ENCODE measurements at regions not wholly inside any gene's neighbourhood (a gene's known extent, or its start where the extent isn't known, plus 50 kb on each side); places are given as distances from the start of the nearest gene placed in this dataset.

DNA sequence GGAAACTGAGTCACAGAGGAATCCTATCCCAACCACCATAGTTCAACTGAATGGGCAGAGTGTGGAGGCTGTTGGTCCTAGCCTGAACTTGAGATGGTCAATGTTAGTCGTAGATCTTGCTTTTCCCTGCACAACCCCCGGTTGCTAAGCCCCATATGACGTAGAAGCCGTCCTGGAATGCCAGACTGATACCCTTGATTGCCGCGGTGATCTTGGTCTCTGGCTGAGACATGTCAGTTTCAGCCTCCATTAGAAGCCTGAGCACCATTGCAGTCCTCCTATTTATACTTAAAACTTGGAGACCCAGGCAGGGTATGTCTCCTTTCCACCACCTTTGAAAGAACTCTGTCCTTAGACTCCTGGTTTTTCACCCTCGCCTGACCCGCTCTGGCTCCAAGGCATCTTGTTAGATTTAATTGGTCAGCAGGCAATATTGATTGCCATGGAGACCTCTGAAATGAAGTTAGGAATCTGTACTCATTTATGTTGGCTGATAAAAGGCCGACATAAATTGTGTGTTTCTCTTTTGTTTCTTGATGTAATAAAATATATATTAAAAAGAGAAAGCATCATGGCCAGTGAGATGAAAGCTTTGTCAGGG lies 53.4 kb downstream of the RPLP1 start:
- no peak for DNase-seq

DNA sequence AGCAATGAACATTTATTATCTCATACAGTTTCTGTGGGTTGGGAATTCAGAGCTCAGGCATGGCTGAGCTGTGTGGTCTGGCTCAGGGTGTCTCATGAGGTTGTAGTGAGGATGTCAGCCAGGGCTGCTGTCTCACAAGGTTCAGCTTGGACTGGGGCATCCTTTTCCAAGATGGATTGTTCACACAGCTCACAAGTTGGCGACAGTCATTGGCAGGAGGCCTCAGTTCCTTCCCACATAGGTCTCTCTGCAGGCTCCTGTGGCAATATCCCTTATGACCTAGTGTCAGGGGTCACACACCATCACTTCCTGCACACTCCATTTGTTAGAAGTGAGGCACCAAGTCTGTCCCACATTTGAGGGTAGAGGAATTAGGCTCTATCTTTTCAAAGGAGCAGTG lies 56.0 kb downstream of the RPLP1 start:
- no peak for DNase-seq

DNA sequence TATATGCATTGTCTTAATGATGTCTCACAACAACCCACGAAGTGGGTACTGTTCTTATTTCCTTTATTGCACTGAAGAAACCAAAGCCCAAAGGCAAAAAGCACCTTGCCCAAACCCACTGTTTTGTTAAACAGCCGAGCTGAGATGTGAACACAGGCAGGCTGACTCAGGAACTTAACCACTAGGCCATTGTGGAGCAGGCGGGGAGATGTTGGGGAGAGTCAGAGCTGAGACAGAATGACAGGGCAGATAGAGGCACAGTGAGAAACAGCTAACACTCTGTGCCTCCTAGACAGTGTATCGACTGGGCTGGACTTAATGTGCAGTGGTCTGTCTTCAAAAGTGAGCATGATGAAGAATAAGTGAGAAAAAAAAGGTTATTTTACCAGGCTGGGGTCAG lies 56.5 kb downstream of the RPLP1 start:
- peak in 1 of 2 experiments; percentile 33 for DNase-seq

DNA sequence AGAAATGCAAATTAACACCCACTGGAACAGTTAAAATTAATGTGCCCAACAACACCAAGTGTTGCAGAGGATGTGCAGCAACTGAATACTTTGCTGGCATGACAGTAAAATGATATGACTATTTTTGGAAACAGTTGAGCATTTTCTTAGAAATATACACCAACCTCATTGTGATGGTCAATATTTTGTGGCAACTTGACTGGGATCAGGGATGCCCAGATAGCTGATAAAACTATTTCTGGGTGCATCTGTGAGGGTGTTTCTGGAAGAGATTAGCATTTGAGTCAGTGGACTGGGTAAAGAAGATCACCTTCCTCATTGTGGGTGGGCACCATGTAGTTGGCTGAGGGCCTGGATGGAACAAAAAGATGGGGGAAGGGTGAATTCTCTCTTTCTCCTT lies 57.9 kb downstream of the RPLP1 start:
- DNase-seq: no peak

DNA sequence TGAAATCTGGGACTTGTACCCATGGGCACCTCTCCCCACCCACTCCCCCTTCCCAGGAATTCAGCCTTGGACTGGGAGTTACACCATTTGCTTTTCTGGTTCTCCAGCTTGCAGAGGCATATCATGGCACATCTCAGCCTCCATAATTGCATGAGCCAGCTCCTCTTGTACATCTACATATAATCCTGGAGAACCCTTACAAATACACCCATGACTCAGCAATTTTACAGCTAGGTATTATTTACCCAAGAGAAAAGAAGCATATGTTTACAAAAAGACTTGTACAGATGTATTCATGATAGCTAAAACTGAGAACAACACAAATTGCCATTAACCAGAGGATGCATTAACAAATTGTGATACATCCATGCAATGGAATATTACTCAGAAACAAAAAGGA lies 58.4 kb downstream of the RPLP1 start:
- DNase-seq: no peak

DNA sequence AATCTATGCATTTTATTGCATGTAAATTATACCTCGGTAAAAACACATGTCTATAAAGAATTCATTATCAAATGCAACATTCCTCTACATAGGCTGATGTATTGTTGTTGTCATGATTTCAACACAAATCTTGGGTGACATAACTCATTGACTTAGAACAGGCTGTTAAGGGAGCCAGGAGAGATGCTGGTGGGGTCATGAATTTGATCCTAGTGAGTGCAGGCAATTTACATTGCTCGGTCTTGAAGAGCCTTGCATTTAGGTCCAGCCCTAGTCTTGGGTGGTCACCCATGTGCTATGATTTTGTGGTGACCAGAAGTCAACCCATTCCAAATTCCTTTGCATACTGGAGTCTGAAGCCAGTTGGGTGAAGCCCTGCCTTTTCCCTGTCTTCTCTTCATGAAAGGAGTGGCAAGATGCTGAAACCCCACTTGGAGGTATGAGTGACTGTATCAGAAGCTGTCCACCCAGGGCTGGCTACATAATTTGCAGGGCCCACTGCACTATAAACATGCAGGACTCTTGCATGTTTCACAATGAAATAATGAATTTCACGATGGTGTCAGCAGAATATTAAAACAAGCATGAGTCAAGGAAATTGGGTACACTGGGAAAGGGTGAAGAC lies 59.2 kb downstream of the RPLP1 start:
- DNase-seq: no peak

DNA sequence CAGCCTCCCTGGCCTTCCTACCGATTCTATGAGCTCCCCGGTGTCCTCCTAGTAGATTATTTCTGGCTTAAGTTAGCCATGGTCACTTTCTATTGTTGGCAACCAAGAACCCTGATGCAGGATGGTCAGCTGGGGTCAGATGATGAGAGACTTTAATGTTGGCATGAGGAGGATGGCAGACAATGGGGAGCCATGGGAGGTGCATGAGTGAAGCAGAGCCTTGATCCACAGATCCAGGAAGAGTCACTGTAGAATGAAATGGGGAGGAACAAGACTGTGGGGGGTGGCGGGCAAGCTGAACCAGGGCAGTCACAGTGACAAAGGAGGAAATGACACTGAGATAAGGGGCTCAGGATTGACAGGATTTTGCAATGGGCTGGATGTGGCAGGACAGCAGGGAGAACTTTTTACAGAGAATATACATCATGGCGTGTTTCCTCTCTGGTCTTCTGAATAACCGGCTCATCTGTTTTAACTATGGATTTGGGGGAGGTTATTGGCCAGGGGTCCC lies 60.9 kb downstream of the RPLP1 start:
- no peak for DNase-seq

DNA sequence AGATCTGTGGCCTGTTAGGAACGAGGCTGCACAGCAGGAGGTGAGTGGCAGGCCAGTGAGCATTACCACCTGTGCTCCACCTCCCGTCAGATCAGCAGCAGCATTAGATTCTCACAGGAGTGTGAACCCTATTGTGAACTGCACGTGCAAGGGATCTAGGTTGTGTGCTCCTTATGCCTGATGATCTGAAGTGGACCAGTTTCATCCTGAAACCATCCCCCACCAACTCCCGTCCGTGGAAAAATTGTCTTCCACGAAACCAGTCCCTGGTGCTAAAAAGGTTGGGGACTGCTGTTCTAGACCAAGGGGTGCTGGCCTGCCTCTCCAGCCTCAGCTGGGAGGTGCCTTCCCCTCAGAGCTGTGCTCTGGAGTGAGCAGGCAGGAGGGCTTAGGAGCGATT lies 61.4 kb downstream of the RPLP1 start:
- peak in 1 of 2 experiments; percentile 1 for DNase-seq

DNA sequence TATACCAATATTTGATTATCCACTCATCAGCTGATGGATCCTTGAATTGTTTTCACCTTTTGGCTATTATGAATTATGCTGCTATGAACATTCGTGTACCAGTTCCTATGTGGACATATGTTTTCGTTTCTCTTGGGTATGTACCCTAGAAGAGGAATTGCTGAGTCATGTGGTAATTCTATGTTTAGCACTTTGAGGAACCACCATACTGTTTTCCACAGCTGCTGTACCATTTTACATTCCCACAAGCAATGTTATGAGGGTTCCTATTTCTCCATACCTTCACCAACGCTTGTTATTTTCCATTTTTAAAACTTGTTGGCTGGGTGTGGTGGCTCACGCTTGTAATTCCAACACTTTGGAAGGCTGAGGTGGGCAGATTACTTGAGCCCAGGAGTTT lies 62.9 kb downstream of the RPLP1 start:
- no peak for DNase-seq

DNA sequence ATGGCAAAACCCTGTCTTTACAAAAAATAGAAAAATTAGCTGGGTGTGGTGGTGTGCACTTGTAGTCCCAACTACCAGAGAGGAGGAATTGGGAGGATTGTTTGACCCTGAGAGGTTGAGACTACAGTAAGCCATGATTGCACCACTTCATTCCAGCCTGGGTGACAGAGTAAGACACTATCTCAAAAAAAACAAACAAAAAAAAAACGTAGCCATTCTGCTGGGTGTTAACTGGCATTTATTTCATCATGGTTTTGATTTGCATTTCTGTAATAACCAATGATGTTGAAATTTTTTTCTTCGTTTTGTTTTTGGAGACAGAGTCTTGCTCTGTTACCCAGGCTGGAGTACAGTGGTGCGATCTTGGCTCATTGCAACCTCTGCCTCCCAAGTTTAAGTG lies 63.3 kb downstream of the RPLP1 start:
- DNase-seq: no peak

DNA sequence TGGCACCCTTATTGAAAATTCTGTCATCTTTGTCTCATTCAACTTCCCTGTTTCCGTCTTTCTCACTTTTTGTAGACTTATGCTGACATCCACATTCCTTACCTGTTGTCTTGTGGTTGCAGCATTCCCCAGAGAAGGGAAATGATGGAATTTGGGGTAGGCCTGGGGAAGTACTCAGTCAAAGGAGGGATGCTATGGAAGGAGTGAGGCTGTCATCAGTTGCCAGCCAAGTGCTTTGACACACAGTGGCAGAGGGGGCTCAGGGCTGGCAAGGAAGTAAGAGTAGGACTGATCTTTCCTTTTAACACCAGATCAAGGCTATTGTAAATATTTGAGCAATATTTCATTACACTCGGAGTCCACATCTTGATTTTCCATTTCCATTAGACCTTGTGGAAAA lies 64.4 kb downstream of the RPLP1 start:
- DNase-seq: no peak

DNA sequence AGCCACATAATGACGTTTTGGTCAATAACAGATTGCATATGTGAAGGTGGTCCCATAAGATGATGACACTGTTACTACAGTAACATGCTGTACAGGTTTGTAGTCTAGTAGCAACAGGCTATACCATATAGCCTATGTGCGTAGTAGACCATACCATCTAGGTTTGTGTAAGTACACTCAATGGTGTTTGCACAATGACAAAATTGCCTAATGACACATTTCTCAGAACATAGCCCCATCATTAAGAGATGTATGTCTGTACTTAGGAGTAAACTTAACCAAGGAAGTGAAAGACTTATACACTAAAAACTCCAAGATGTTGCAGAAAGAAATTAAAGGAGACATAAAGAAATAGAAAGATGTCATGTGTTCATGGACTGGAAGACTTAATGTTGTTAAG lies 66.2 kb downstream of the RPLP1 start:
- no peak for DNase-seq

DNA sequence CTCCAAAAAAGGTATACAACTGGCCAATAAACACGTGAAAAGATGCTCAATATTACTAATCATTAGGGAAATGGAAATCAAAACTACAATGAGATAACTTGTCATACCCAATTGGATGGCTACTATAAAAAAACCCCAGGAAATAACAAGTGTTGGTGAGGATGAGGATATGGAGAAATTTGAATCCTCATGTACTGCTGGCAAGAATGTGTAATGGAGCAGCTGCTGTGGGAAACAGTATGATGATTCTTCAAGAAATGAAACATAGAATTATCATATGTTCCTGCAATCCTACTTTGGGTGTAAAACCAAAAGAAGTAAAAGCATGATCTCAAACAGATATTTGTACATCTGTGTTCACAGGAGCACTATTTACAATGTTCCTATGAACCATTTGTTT lies 67.4 kb downstream of the RPLP1 start:
- DNase-seq: no peak

DNA sequence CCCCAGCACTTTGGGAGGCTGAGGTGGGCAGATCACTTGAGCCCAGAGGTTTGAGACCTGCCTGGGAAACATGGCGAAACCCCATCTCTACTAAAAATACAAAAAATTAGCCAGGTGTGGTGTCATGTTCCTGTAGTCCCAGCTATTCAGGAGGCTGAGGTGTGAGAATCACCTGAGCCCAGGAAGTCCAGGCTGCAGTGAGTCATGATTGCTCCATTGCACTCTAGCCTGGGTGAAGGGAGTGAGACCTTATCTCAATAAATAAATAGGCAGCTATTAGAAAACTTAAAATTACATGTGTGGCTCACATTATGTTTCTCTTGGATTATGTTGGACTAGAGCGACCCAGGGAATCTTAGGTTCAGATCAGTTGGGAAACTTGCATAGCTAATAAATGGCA lies 69.7 kb downstream of the RPLP1 start:
- DNase-seq: no peak

DNA sequence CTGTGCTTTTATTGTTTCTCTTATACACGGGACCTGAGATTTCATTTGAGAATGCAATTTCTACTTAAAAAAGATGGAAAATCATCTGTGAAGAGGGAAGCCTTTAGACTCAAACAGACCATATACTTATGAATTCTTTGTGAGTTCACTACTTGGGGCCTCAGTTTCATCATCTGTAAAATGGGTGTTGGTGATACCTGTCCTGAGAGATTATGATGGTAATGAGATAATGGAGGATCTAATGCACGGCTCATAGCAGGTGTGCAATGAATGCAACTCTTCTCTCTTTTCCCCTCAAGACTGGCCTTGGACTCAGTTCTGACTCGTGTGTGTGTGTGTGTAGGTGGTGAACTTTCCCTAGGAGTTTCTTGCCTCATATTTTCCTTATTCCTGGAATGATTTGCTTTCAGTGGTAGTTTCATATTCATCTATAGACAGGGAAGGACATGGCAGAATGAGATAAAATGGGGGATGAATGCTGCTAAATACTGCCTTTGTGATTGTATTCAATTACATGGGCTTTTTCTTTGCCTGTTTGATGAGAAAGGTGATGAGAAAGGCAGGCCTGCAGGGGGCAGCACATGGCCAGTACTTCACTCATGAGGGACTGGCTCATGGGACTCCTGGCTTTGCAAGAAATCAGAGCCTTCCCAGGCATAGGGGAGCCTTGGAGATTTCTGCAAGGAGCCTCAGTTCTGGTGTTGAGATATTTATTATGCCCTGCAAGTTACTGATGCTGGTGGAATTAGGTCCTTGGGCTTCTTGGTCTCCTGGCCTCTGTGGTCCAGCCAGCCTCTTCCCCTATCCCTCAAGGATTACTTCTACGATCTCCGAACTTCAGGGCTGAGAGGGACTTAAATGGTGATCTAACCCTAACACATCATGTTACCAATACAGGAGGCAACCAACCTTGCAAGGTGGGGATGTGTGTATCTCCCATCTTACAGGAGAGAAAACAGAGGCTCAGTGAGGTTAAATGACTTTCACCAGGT lies 70.7 kb downstream of the RPLP1 start:
- DNase-seq: peak; percentile 84 to 86

DNA sequence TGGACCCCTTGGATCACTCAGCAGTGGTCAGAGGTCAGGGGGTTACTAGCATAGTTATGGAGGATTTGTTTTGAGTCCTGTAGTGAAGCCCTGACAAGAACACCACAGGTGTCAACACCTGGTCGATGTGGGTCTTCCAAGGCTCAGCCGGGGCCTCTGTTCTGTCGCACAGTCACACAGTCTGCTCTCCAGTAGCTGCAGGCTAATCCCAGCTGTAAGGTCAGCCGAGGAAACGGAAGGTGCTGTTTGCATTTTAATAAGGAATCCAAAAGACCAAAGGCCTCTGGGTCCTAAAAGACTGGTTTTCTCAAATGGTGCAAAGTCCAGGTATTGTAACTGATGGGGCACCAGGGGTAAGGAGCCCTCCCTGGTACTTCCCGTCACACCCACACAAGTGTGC lies 71.7 kb downstream of the RPLP1 start:
- DNase-seq: no peak

DNA sequence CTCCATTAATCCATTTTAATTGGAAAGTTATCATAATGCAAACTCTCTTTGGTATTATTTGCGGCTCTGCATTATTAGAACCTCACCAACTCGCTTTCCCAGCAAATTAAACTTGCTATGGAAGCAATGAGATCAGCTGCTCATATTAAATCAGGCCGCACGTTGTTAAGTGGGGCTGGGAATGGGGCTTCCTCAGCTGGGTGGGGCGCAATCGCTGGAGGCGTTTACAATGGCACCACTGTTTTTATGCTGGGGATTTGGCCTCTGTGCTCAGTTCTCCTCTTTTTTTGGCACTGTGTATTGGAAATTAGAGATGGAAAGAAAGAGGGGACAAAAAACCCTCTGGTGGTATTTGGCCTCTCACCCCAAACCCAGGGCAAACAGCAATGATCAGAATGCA lies 72.2 kb downstream of the RPLP1 start:
- no peak for DNase-seq

DNA sequence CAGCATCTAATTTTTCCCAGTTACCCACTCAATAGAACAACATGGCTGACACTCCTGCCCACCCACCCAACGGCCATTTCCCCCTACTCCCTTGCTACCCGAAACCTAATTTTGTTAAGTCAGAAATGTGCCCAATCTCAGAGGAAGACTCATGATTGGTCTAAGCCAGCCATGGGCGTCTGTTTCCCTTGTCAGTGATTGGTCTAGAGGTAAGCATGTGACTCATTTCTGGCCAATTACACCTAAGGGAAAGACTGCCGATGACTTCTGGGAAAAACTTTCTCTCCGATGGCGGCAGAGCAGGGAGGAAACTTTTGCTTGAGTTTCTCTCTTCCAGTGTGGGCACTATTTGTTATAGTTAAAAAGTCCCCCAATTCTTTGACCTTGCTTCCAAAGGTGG lies 72.9 kb downstream of the RPLP1 start:
- DNase-seq: no peak

DNA sequence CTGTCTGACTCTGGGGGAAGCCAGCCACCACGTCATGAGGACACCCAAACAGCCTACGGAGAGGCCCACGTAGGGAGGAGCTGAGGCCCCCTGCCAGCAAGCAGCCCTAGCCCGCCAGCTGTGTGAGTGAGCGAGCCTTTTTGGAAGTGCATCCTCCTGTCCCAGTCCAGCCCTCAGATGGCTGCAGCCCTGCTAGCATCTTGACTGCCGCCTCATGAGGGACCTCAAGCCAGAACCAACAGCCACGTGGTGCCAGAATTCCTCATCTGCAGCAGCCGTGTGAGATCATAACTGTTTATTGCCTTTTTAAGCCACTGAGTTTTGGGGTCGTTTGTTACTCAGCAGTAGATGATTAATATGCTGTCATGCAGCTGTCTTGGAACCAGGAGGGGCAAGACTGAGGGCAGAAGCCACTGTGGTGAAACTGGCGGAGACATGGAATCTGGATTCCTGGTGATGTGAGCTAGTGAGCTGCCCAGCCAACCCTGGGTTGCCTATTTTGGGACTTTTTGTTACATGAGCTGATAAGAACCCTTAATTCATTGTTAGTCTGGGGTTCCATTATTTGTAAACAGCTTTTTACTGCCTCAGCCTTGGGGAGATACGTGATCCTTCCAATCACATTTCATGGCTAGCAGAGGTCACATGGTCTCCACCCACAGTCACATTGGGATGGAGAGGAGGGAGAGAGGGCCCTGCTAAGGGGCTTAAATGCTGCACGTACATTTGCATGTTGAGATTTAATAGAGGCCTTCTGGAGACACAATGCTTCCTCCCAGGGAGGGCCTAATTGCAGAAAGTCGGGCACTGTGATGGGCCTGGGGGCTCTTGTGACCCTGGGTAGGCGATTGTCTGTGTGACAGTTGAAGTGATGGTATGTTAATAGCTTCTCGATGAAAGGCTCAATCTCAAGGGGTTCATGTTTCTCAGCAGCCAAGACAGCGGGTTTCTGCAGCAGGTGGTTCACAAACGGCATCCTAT lies 73.8 kb downstream of the RPLP1 start:
- DNase-seq: no peak

DNA sequence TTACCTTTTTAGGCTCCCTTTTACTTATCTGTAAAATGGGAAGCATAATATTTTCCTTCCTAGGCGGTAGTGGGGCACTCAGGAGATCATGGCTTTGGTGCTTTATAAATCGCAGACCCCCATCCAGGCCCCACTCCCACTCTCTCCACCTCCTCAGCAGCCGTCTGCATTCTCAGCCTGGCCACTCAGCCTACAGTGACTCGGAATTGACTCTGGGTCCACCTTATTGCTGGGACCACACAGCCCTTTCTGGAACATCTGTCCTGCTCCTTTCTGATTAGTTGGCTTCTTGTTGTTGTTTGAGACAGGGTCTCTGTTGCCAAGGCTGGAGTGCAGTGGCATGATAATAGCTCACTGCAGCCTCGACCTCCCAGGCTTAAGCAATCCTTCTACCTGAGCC lies 76.5 kb downstream of the RPLP1 start:
- no peak for DNase-seq

DNA sequence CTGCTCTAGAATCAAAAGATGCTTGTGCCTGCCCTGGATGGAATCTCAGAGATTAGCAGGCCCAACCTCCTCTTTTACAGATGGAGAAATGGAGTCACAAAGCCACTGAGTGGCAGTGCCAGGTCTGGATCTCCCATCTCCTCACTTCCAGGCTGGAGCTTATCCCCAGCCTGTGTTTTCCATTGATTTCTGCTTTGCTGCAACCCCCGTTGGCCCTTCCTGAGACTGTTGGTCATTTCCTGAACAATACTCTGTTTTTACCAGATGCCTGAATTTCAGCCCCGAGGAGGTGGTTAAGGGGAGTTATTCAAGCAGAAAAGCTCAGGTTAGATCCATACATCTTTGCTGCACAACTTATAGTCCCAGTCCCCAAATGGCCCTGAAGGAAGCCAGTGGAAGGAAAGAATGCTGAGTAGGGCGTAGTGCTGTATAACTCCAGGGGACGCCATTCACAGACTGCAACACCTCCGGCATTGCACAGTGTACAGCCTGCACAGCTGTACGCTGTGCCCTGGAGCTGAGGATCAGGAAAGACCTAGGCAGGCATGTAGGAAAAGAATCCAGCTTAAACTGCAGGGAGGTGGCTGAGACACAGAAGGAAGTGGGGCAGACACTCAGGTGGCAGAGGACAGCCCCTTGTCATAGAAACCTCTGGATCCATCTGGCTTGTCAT lies 77.5 kb downstream of the RPLP1 start:
- no peak for DNase-seq
